Adipocyte (in vitro differentiated cells): ENCODE measurements at regions not wholly inside any gene's neighbourhood (a gene's known extent, or its start where the extent isn't known, plus 50 kb on each side); places are given as distances from the start of the nearest gene placed in this dataset.

ENCODE experiments used
- DNase-seq: peaks from one replicate; pipeline ENCODE4 v3.0.0-alpha.2; 2015; ENCODE audit warnings: low read depth
- H3K27me3 ChIP-seq: replicated peaks from 2 replicates; pipeline ENCODE4 v1.7.0; 2013; ENCODE audit warnings: mild to moderate bottlenecking, low read length, moderate library complexity; ENCODE audit not compliant: control insufficient read depth, insufficient read depth
- H3K36me3 ChIP-seq: 2 replicates; pipeline ENCODE4 v1.7.0; 2013; ENCODE audit warnings: low read length, mild to moderate bottlenecking, moderate library complexity; ENCODE audit not compliant: control insufficient read depth, insufficient read depth, severe bottlenecking
- H3K4me1 ChIP-seq: 2 replicates; pipeline ENCODE4 v1.7.0; 2013; ENCODE audit warnings: mild to moderate bottlenecking, low read length, moderate library complexity; ENCODE audit not compliant: control insufficient read depth, insufficient read depth
- H3K4me3 ChIP-seq: 2 replicates; pipeline ENCODE4 v1.7.0; 2013; ENCODE audit warnings: mild to moderate bottlenecking, low read length, moderate library complexity
- H3K9ac ChIP-seq: 2 replicates; pipeline ENCODE4 v1.7.0; 2013; ENCODE audit warnings: mild to moderate bottlenecking, low read length, moderate library complexity
- H3K9me3 ChIP-seq: 2 replicates; pipeline ENCODE4 v1.7.0; 2013; ENCODE audit warnings: mild to moderate bottlenecking, low read length, moderate library complexity; ENCODE audit not compliant: control insufficient read depth

DNA sequence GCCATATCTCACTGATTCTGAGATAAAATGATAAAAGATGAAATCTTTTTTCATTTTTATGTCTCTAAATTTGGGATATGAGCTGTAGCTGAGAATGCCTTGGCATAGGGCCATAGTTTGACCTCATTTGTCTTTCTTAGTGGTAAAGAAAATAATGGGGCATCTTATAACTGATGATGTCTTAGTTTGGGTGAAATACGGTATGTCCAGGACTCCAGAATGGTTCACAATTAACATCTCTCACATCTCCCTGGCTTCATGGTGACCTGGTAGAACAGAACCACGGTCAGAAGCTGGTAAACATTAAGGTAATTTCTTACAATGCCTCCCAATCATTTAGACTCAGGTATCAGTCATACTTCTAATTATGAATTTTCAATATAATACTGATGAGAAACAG, 250.8 kb downstream of the MAT2B start:
- Histone ChIP-seq H3K9ac (no peak overlapping the region), H3K4me3 (no peak overlapping the region), H3K27me3 (no peaks in the 10 kb centered on the region), H3K9me3 (no peaks in the 10 kb centered on the region), H3K4me1 (peaks cover 14% of the 10 kb centered on the region), H3K36me3 (no peaks in the 10 kb centered on the region)
- no peak for DNase-seq

- Histone ChIP-seq H3K36me3 (no peaks in the 10 kb centered on the region), H3K4me3 (no peak overlapping the region), H3K9me3 (no peaks in the 10 kb centered on the region), H3K27me3 (no peaks in the 10 kb centered on the region), H3K4me1 (peaks cover 17% of the 10 kb centered on the region), H3K9ac (no peak overlapping the region)
- DNase-seq: no peak
Measured at GRCh38 chr5:163757344-163757743, 251.9 kb downstream of the MAT2B start.

- no peak overlapping the region for H3K9ac ChIP-seq
- DNase-seq: no peak
- H3K9me3 ChIP-seq: no peaks in the 10 kb centered on the region
- no peaks in the 10 kb centered on the region for H3K36me3 ChIP-seq
- no peaks in the 10 kb centered on the region for H3K27me3 ChIP-seq
- H3K4me1 ChIP-seq: peaks cover 17% of the 10 kb centered on the region
- no peak overlapping the region for H3K4me3 ChIP-seq
Measured at GRCh38 chr5:163758283-163758711, 252.9 kb downstream of the MAT2B start.

DNA sequence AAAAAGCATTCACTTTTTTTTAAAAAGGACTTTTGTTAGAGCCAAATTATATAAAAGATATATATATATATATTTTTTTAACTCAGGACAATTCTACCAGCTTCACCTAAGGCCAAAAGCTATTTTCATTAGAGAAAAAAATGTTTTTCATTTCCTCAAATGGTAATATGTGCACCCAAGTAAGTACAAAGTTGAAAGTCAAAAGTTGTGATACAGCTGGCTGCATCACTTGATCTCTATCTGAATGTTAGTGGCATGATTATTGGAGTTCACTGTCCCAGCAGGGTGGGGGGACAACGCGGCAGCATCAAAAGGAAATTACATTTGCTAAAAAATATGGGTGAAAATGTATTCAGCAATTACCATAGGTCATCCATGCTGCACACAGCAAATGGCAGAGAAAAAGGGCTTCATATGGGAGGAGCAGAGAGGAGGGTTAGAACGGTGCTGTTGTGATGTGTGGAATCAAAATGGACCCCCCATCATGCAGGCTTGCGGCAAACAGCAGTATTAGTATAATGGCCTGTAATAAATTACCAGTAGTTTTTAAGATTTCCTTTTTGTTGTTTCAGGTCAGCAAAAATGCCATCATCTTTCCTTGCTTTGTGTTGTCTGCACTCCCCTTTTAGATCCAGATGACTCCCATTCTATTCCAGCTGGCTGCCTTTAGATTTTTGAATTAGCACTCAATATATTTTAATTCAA, 253.7 kb downstream of the MAT2B start:
- H3K4me3 ChIP-seq: no peak overlapping the region
- no peaks in the 10 kb centered on the region for H3K27me3 ChIP-seq
- no peaks in the 10 kb centered on the region for H3K36me3 ChIP-seq
- no peak for DNase-seq
- H3K9ac ChIP-seq: no peak overlapping the region
- H3K4me1 ChIP-seq: peaks cover 17% of the 10 kb centered on the region
- no peaks in the 10 kb centered on the region for H3K9me3 ChIP-seq

DNA sequence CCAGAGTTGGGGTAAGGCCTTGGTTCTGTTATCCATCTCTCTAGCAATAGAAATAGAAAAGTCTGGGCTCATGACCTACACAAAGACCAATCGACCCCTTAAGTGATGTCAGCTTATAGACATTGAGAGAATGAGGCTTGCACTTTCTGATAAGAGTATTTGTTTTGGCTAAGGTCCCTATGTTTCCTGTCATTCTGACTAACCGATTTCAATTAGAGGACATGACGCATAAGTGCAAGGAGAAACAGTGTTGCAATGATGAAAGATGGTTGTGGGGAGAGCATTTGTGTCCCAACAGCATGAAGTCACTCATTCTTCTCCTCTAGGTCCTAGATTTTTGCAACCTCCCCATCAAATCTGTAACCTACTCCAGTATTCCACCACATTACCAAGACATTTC, 255.1 kb downstream of the MAT2B start:
- Histone ChIP-seq H3K9me3 (no peaks in the 10 kb centered on the region), H3K27me3 (no peaks in the 10 kb centered on the region), H3K9ac (no peak overlapping the region), H3K36me3 (no peaks in the 10 kb centered on the region), H3K4me1 (peaks cover 17% of the 10 kb centered on the region), H3K4me3 (no peak overlapping the region)
- peak; percentile 74 for DNase-seq

- no peak overlapping the region for H3K4me3 ChIP-seq
- no peak overlapping the region for H3K9ac ChIP-seq
- DNase-seq: no peak
- no peaks in the 10 kb centered on the region for H3K27me3 ChIP-seq
- peaks cover 10% of the 10 kb centered on the region for H3K9me3 ChIP-seq
- no peaks in the 10 kb centered on the region for H3K36me3 ChIP-seq
- H3K4me1 ChIP-seq: peaks cover 6% of the 10 kb centered on the region
Measured at GRCh38 chr5:163766936-163767670, 261.7 kb downstream of the MAT2B start.

DNA sequence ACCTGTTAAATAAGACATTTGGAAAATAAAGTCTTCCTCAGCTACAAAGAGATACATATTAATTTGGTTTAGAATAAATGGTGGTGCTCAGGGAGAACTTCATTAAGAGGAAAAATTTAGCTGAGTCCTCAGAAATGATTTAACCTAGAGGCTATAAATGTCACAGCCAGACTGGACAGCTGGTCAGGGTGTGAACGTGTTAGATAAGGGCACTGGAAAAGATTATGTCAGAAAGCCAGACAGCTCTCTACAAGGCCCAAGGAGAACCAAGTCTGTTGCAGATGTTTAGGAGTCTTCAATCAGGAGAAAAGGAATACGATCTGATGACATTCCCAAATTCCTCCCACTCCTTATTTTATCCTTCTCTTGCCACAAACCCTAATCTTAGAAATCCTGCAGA, 265.2 kb downstream of the MAT2B start:
- no peak overlapping the region for H3K9ac ChIP-seq
- H3K27me3 ChIP-seq: no peaks in the 10 kb centered on the region
- no peak overlapping the region for H3K4me3 ChIP-seq
- H3K4me1 ChIP-seq: peaks cover 6% of the 10 kb centered on the region
- no peak for DNase-seq
- H3K36me3 ChIP-seq: no peaks in the 10 kb centered on the region
- H3K9me3 ChIP-seq: peaks cover 10% of the 10 kb centered on the region

DNA sequence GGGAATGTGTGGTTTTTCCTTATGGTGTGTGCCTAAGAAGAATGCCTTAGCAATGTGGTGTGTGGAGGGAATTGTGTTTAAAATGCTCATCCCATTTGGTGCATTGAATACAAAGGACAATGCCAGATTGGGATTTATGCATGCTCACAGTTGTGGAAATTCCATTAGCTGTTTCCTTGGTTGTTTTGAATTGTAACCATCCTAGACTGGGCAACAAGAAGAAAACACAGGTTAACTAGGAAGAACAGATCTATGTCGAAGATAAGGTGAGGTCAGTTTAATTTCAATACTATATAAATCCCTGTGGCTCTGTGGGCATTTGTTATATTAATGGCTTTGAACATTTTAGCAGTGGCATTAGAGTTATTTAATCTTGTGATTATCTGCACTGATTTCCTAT, 266.8 kb downstream of the MAT2B start:
- Histone ChIP-seq H3K27me3 (no peaks in the 10 kb centered on the region), H3K4me3 (no peak overlapping the region), H3K4me1 (peaks cover 6% of the 10 kb centered on the region), H3K36me3 (no peaks in the 10 kb centered on the region), H3K9ac (no peak overlapping the region), H3K9me3 (peaks cover 10% of the 10 kb centered on the region)
- DNase-seq: no peak

DNA sequence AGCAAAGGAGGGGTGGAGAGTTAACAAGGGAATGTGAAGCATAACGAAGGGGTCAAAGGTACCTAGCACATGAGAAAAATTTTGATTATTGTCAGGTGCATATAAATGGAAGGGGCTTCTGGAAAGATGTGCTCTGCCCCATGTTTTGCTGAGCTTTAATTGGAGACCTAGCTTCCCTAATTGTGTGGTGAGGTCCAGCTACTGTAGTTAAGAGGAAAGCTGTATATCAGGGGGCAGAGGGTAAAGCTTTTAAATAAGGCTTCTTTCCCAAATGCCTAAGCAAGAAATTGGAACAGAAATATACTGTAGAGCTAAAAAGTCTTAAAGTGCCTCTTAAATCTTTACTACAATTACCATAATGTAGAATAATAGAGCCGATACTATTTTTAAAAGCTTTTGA, 267.2 kb downstream of the MAT2B start:
- DNase-seq: no peak
- Histone ChIP-seq H3K36me3 (no peaks in the 10 kb centered on the region), H3K9ac (no peak overlapping the region), H3K4me3 (no peak overlapping the region), H3K4me1 (peaks cover 6% of the 10 kb centered on the region), H3K9me3 (peaks cover 8% of the 10 kb centered on the region), H3K27me3 (no peaks in the 10 kb centered on the region)

DNA sequence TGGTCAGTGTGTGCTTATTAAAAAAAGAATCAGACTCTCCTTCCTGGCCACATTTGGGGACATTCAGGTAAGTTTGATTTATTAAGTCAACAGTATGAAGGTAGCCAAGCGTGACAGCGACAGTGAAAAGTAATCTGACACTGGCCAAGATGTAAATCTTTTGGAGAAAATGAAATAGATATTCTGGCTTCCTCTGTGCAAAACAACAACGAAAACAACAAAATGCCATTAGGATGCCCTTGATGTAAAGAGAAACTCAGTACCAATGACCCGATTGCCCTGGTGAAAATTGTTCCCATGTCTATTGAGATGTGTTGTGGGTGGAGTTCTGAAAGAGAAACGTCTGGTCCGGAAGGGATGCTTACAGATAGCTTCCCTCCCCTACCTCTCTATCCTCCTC, 267.8 kb downstream of the MAT2B start:
- H3K4me3 ChIP-seq: no peak overlapping the region
- H3K4me1 ChIP-seq: peaks cover 6% of the 10 kb centered on the region
- no peak overlapping the region for H3K9ac ChIP-seq
- H3K9me3 ChIP-seq: peaks cover 3% of the 10 kb centered on the region
- no peaks in the 10 kb centered on the region for H3K36me3 ChIP-seq
- no peak for DNase-seq
- H3K27me3 ChIP-seq: no peaks in the 10 kb centered on the region

DNA sequence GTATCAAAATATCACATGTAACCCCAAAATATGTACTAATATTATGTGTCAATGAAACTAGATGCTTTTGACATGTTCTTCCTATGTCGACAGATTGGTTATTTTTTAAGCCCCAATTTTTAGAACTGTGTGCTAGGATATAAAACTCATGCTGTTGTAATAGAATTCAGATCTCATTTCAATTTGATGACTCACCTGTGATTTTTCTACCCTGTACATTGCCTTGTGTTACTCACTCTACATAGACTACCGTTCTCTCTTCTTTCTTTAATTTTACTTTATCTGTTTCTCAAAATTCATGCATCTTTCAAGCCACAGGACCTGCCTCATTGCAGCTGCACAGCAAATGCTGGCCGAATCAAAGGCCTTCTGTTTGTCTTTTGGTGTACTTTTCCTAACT, 284.5 kb downstream of the MAT2B start:
- no peaks in the 10 kb centered on the region for H3K27me3 ChIP-seq
- no peak overlapping the region for H3K9ac ChIP-seq
- H3K4me1 ChIP-seq: no peaks in the 10 kb centered on the region
- DNase-seq: peak; percentile 13
- no peaks in the 10 kb centered on the region for H3K36me3 ChIP-seq
- no peak overlapping the region for H3K4me3 ChIP-seq
- peaks cover 8% of the 10 kb centered on the region for H3K9me3 ChIP-seq
